ENCODE measurements at regions not wholly inside any gene's neighbourhood (a gene's known extent, or its start where the extent isn't known, plus 50 kb on each side); places are given as distances from the start of the nearest gene placed in this dataset.

GRCh38 chr3:156760333-156760732 is 65.8 kb upstream of the LEKR1 start:
- DNase-seq, result no peak

- DNase-seq, result no peak
Observed at GRCh38 chr3:156761007-156761406, 65.1 kb upstream of the LEKR1 start.

GRCh38 chr3:156761713-156762451 is 64.3 kb upstream of the LEKR1 start:
- no peak for DNase-seq

DNA sequence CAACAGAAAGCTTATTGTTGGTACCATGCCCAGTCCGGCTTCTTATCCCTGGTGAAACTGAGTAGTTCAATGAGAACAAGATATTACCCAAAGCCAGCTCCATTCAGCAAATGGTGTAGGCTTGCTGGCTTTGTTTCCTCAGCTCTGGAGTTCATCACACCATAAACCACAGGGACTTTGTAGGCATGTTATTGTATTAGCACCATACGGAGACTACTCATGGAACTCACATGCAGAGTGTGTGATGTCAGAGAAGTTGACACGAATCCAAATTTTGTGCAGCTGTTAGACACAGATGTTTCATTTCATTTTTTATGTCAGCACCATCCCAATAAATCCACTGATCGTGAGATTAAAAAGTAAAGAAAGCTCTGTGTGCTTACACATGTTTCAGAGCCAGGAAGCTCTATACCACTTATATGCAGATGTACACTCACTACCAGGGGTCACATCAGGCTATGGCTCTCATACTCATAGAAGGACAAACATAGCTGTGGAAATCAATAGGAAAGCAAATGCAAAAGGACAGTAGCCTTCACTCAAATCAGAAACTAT is 63.4 kb upstream of the LEKR1 start:
- DNase-seq, result peak; percentile 43

DNA sequence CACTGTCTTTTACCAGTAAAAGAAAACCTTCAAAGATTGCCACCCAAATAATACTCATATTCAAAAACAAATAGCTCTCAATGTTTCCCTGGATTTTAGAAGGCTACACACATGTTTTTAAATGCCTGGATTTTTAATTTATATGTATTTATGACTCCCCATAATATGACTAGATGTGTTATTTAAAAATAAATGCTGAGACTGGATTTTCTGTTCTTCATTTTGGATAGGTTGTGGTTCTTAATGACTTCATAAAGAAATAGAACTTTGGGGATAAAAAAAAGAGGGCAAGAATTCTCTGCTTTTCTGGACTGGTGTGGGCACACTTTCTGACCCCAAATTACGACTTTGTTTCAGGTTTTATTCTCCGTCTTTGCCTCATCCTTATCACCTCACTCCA is 62.8 kb upstream of the LEKR1 start:
- no peak for DNase-seq

DNA sequence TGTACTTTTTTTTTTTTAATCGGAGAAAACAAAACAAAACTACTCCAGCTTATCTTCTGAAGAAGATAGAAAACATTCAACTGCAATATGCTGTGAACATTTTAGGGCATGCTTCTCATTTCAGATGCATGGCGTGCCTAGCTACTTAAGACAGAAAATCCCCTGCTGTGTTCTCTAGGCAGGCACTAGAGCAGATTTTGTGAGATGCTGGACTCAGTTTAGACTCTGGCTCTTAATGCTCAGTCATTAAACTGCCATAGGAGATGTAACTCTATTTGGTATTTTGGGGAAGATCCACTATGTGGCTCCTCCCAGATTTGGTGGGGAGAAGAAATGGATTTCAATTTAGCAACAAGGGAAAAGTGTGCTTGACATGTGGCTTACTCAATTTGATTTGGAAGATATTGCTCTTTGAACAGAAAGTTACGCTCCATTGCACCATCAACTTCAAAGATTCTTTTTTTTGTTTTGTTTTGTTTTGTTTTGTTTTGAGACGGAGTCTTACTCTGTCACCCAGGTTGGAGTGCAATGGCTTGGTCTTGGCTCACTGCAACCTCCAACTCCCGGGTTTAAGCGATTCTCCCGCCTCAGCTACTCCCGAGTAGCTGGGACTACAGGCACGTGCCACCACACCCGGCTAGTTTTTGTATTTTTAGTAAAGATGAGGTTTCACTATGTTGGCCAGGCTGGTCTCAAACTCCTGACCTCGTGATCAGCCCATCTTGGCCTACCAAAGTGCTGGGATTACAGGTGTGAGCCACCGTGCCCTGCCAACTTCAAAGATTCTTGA is 62.0 kb upstream of the LEKR1 start:
- no peak for DNase-seq

GRCh38 chr3:156764751-156765150 is 61.4 kb upstream of the LEKR1 start:
- DNase-seq, result no peak

DNA sequence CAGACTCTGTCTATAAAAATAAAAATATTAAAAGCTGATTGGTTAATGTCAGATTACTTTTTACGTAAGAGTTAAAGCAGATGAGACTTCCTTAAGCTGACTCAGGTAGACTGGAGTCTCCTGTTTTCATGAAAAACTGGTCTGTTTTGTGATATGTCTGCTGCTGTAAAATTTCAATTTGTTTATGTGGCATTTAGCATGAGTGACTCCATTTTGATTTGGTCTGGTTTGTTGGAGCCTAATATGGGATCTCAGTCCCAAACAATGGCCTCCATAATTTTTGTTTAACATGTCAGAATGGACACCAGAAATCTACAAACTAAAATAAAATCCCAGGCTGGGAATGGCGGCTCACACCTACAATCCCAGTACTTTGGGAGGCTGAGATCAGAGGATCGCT is 57.8 kb upstream of the LEKR1 start:
- DNase-seq, result no peak

DNA sequence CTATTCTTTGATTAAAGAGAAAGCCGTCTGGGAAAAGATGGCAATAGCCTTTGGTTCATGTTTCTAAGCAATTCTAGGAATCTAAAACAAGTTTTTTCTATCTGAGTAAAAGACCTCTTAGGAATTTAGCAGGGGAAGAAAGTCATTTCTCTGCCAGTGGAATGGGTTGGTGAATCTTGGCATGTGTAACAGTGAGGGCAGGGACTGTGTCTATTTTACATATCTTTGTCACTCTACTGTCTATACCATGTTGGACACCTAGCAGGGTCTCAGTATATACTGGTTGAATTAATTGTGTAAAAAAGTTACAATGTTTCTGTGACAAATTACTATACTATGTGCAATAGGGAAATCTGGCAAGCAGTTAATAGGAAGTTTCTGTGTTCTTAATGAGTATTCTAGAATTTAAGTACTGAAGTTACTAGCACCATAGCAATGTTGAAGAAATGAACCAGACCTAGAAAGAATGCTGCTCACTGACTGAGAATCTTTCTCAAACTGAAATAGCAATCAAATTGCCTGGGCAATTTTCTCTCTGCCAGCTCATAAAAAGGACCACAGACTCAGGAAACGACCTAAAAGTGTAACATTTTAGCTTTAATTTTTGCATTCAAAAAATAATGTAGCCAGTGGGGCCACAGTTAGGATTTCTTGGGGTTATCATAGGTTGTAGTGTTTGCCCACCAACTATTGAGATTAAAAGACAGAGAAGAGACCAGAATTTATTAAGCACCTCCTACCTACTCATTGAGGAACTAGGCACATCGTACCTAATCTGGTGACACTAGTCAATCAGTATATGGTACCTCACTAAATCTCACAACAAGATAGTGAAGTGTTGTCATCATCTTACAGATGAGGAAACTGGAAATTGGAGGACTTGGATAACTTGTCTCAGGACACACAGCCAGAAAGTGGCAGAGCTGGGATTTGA is 56.2 kb upstream of the LEKR1 start:
- DNase-seq, result no peak

DNA sequence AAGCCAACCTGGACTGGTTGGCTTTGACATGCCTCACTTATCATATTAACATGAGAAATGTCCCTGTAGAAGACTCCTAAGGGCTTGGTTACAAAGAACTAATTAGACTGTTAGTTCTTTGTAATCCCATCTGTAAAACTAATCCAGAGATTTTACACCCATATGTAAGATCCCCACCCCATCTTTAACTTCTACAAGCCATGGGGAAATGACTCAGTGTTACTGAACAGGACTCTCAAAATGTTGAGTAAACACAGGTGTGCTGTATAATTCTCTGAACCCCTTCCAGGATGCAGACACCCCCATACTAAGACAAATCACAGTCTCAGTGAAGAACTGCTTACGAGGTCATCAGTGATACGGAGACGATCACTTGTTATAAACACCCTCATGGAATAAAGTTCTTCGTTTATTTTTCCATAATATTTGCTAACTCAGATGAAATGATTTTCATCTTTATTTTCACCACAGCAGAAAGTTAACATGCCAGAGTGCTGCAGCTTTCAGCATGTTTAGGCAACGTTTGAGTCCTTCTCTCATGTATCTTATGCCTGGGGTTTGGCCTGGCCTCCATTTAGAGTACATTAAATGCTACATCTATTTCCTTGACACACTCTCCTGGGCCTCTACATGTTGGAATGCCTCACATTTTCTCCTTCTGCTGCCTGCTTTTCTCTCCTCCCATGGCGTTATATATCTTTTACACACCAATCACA is 55.3 kb upstream of the LEKR1 start:
- no peak for DNase-seq

- DNase-seq, result no peak
Observed at GRCh38 chr3:156772588-156773206, 53.5 kb upstream of the LEKR1 start.

GRCh38 chr3:156776031-156776430 is 50.1 kb upstream of the LEKR1 start:
- DNase-seq, result no peak
